H9 (cell line): ENCODE measurements at regions not wholly inside any gene's neighbourhood (a gene's known extent, or its start where the extent isn't known, plus 50 kb on each side); places are given as distances from the start of the nearest gene placed in this dataset.

Source experiments
- DNase-seq: peaks from one replicate; pipeline ENCODE4 v3.0.0-alpha.2; 2017
- H2AFZ ChIP-seq: one replicate; pipeline ENCODE4 v1.6.1; 2013; ENCODE audit warnings: mild to moderate bottlenecking, low read length, control low read depth, moderate library complexity
- H2AK5ac ChIP-seq: 2 replicates; pipeline ENCODE4 v1.6.1; 2013; ENCODE audit warnings: low read length, control low read depth, mixed read lengths; ENCODE audit not compliant: insufficient read length
- H2BK120ac ChIP-seq: one replicate; pipeline ENCODE4 v1.6.1; 2013; ENCODE audit warnings: low read depth, mild to moderate bottlenecking, low read length, control low read depth, inconsistent platforms; ENCODE audit not compliant: poor library complexity, severe bottlenecking
- H2BK12ac ChIP-seq: 2 replicates; pipeline ENCODE4 v1.6.1; 2013; ENCODE audit warnings: low read length, control low read depth, mixed read lengths, low read depth; ENCODE audit not compliant: insufficient read length
- H2BK15ac ChIP-seq: 2 replicates; pipeline ENCODE4 v1.6.1; 2013; ENCODE audit warnings: low read depth, low read length, control low read depth
- H2BK20ac ChIP-seq: one replicate; pipeline ENCODE4 v1.6.1; 2013; ENCODE audit warnings: low read depth, mild to moderate bottlenecking, low read length, control low read depth, inconsistent platforms; ENCODE audit not compliant: poor library complexity, severe bottlenecking
- H2BK5ac ChIP-seq: 2 replicates; pipeline ENCODE4 v1.6.1; 2013; ENCODE audit warnings: low read length, control low read depth, mixed read lengths; ENCODE audit not compliant: insufficient read length
- H3K14ac ChIP-seq: 2 replicates; pipeline ENCODE4 v1.6.1; 2013; ENCODE audit warnings: low read length, control low read depth; ENCODE audit not compliant: insufficient read depth
- H3K18ac ChIP-seq: 2 replicates; pipeline ENCODE4 v1.6.1; 2013; ENCODE audit warnings: low read depth, mild to moderate bottlenecking, mixed read lengths, low read length, control low read depth; ENCODE audit not compliant: insufficient read length
- H3K23ac ChIP-seq: 2 replicates; pipeline ENCODE4 v1.6.1; 2013; ENCODE audit warnings: low read length, control low read depth, mixed read lengths, low read depth; ENCODE audit not compliant: insufficient read length
- H3K23me2 ChIP-seq: 2 replicates; pipeline ENCODE4 v1.6.1; 2013; ENCODE audit warnings: low read depth, mild to moderate bottlenecking, mixed read lengths, low read length, control low read depth; ENCODE audit not compliant: insufficient read length, poor library complexity, severe bottlenecking
- H3K27ac ChIP-seq: 2 replicates; pipeline ENCODE4 v1.5.1; 2013; ENCODE audit warnings: low read length, control low read depth, mixed read lengths, low read depth; ENCODE audit not compliant: insufficient read length
- H3K27me3 ChIP-seq: 2 replicates; pipeline ENCODE4 v1.6.1; 2013; ENCODE audit warnings: low read length, control low read depth, inconsistent platforms; ENCODE audit not compliant: insufficient read depth
- H3K4ac ChIP-seq: 2 replicates; pipeline ENCODE4 v1.6.1; 2013; ENCODE audit warnings: low read depth, mild to moderate bottlenecking, control low read depth, inconsistent platforms, low read length, moderate library complexity
- H3K4me1 ChIP-seq: 2 replicates; pipeline ENCODE4 v1.6.1; 2013; ENCODE audit warnings: low read length, control low read depth, inconsistent platforms; ENCODE audit not compliant: insufficient read depth
- H3K4me2 ChIP-seq: 2 replicates; pipeline ENCODE4 v1.6.1; 2013; ENCODE audit warnings: low read length, control low read depth, mixed read lengths; ENCODE audit not compliant: insufficient read length, insufficient read depth
- H3K56ac ChIP-seq: 2 replicates; pipeline ENCODE4 v1.6.1; 2013; ENCODE audit warnings: low read depth, mild to moderate bottlenecking, mixed read lengths, low read length, control low read depth; ENCODE audit not compliant: insufficient read length
- H3K79me1 ChIP-seq: 2 replicates; pipeline ENCODE4 v1.6.1; 2013; ENCODE audit warnings: low read depth, mild to moderate bottlenecking, moderate library complexity, low read length, control low read depth, inconsistent platforms; ENCODE audit not compliant: insufficient read depth, poor library complexity, severe bottlenecking
- H3K79me2 ChIP-seq: 2 replicates; pipeline ENCODE4 v1.6.1; 2013; ENCODE audit warnings: low read length, control low read depth, inconsistent platforms; ENCODE audit not compliant: insufficient read depth
- H3K9ac ChIP-seq: 2 replicates; pipeline ENCODE4 v1.6.1; 2013; ENCODE audit warnings: low read length, control low read depth, mixed read lengths; ENCODE audit not compliant: insufficient read length; ENCODE audit errors: extremely low read depth
- H3K9me3 ChIP-seq: one replicate; pipeline ENCODE4 v1.6.1; 2013; ENCODE audit warnings: low read depth, low read length, inconsistent platforms; ENCODE audit not compliant: control insufficient read depth
- H3T11ph ChIP-seq: one replicate; pipeline ENCODE4 v1.6.1; 2013; ENCODE audit warnings: mild to moderate bottlenecking, low read length, control low read depth, inconsistent platforms
- H4K20me1 ChIP-seq: one replicate; pipeline ENCODE4 v1.6.1; 2013; ENCODE audit not compliant: control insufficient read depth, insufficient read length, insufficient read depth
- H4K5ac ChIP-seq: 2 replicates; pipeline ENCODE4 v1.6.1; 2013; ENCODE audit warnings: low read depth, mild to moderate bottlenecking, mixed read lengths, low read length, control low read depth; ENCODE audit not compliant: insufficient read length
- H4K8ac ChIP-seq: replicated peaks from 2 replicates; pipeline ENCODE4 v1.6.1; 2013; ENCODE audit warnings: low read length, control low read depth, mixed read lengths, low read depth; ENCODE audit not compliant: insufficient read length
- H4K91ac ChIP-seq: 2 replicates; pipeline ENCODE4 v1.6.1; 2013; ENCODE audit warnings: low read depth, mild to moderate bottlenecking, moderate library complexity, mixed read lengths, low read length, control low read depth; ENCODE audit not compliant: insufficient read length
- H3K27ac Mint-ChIP-seq, 3 experiments: 2 replicates in 2 of 3; 3 replicates in 1 of 3; pipeline ENCODE4 v1.8.0; 2020 to 2021; ENCODE audit warnings: mixed read lengths in 3 of 3, mild to moderate bottlenecking in 1 of 3, moderate library complexity in 1 of 3
- H3K27me3 Mint-ChIP-seq: 2 replicates; pipeline ENCODE4 v1.8.0; 2021; ENCODE audit warnings: low read depth, mild to moderate bottlenecking, moderate library complexity, mixed read lengths
- H3K36me3 Mint-ChIP-seq, 3 experiments: 2 replicates in 2 of 3; 3 replicates in 1 of 3; pipeline ENCODE4 v1.8.0; 2020 to 2021; ENCODE audit warnings: low read depth in 3 of 3, mixed read lengths in 3 of 3; ENCODE audit not compliant: insufficient read depth in 1 of 3
- H3K4me1 Mint-ChIP-seq, 2 experiments: 2 replicates each; pipeline ENCODE4 v1.8.0; 2020; ENCODE audit warnings: mixed read lengths in 2 of 2
- H3K4me3 Mint-ChIP-seq, 2 experiments: 2 replicates in 1 of 2; 3 replicates in 1 of 2; pipeline ENCODE4 v1.8.0; 2020 to 2021; ENCODE audit warnings: mild to moderate bottlenecking in 2 of 2, mixed read lengths in 2 of 2, moderate library complexity in 1 of 2
- H3K9me3 Mint-ChIP-seq, 2 experiments: 2 replicates in 1 of 2; 3 replicates in 1 of 2; pipeline ENCODE4 v1.8.0; 2020; ENCODE audit warnings: mild to moderate bottlenecking in 2 of 2, mixed read lengths in 2 of 2, moderate library complexity in 1 of 2
- CTCF ChIP-seq: fragments of 200-600 bp; sonication (generic); conservative IDR thresholded peaks from 3 replicates; pipeline ENCODE4 v1.8.0; 2021; ENCODE audit warnings: antibody characterized with exemption, mild to moderate bottlenecking
- WGBS: extraction: QIAGEN DNeasy Blood & Tissue Kit; methylation state at CpG from one replicate; pipeline ENCODE4 v1.1.7; 2013; ENCODE audit warnings: missing lambda C conversion rate, low lambda C conversion rate, mixed read lengths; ENCODE audit not compliant: insufficient read length; ENCODE audit errors: extremely low coverage; 5-methylcytosine and 5-hydroxymethylcytosine counted together

GRCh38 chr1:212539737-212540430 lies 68.7 kb upstream of the ATF3 start:
- Histone ChIP-seq H4K8ac (no peak overlapping the region), H3K4me2 (no peak overlapping the region), H3K9ac (no peak overlapping the region), H2BK120ac (no peak overlapping the region), H3K79me1 (no peaks in the 10 kb centered on the region), H3K4ac (no peak overlapping the region), H3K27me3 (no peaks in the 10 kb centered on the region), H3K79me2 (no peaks in the 10 kb centered on the region), H4K91ac (no peak overlapping the region), H3K4me1 (no peaks in the 10 kb centered on the region), H2BK15ac (no peak overlapping the region), H3K9me3 (no peaks in the 10 kb centered on the region), H3K18ac (no peak overlapping the region), H3K23ac (no peak overlapping the region), H2BK12ac (no peak overlapping the region), H2AFZ (no peak overlapping the region), H2BK20ac (no peak overlapping the region), H3K56ac (no peak overlapping the region), H4K20me1 (no peaks in the 10 kb centered on the region), H3T11ph (no peak overlapping the region), H3K23me2 (no peaks in the 10 kb centered on the region), H3K14ac (no peak overlapping the region), H2BK5ac (no peak overlapping the region), H2AK5ac (no peak overlapping the region), H4K5ac (no peak overlapping the region), H3K27ac (no peak overlapping the region)
- no peaks in the 10 kb centered on the region for H3K4me1 Mint-ChIP-seq
- WGBS, result no CpG with 5 or more reads among the region's 6 CpGs
- no peak overlapping the region for H3K4me3 Mint-ChIP-seq
- no peak overlapping the region for H3K27ac Mint-ChIP-seq
- DNase-seq, result no peak
- no peak for TF ChIP-seq CTCF
- H3K27me3 Mint-ChIP-seq, result peaks cover under 1% of the 10 kb centered on the region
- peaks cover 6 to 7% of the 10 kb centered on the region in 2 experiments; a peak in 3 of 5 replicates for H3K9me3 Mint-ChIP-seq
- no peaks in the 10 kb centered on the region for H3K36me3 Mint-ChIP-seq
